OCI-M1 (cell line): ENCODE measurements at regions not wholly inside any gene's neighbourhood (a gene's known extent, or its start where the extent isn't known, plus 50 kb on each side); places are given as distances from the start of the nearest gene placed in this dataset.
A peak's percentile ranks its signal among the peaks of the same experiment; 100 is the strongest.

Experiments used
- DNase-seq: peaks from one replicate; lab custom pipeline; 2025; lab: John Stamatoyannopoulos, UW

- no peak for DNase-seq
These were observed 72.7 kb upstream of the AKAP13 start for GRCh38 chr15:85307687-85308045.

- DNase-seq = no peak
These were observed 68.8 kb upstream of the AKAP13 start for GRCh38 chr15:85311647-85312046.

- DNase-seq = no peak
These were observed 67.9 kb upstream of the AKAP13 start for GRCh38 chr15:85312486-85312885.

- no peak for DNase-seq
These were observed 67.5 kb upstream of the AKAP13 start for GRCh38 chr15:85312929-85313331.

- DNase-seq = no peak
These were observed 67.1 kb upstream of the AKAP13 start for GRCh38 chr15:85313339-85313738.

DNA sequence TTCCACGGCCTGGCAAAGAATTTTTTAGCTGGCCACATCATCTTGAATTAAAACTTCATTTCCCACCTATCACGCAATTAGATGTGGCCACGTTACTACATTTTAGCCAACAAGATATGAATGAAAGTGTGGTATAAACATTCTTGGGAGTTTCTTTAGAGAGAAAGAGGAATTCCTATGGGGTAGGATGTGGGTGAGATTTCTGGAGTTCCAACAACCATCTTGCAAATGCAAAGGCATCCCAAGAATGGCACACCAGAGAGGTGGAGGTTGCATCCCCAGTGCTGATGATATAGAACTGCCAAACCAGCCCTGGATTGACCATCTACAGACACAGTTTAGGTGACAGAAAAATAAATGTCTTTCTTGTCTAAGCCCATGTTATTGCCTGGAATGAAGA lies 66.3 kb upstream of the AKAP13 start:
- DNase-seq = no peak

GRCh38 chr15:85314633-85315032 lies 65.8 kb upstream of the AKAP13 start:
- DNase-seq = no peak

DNA sequence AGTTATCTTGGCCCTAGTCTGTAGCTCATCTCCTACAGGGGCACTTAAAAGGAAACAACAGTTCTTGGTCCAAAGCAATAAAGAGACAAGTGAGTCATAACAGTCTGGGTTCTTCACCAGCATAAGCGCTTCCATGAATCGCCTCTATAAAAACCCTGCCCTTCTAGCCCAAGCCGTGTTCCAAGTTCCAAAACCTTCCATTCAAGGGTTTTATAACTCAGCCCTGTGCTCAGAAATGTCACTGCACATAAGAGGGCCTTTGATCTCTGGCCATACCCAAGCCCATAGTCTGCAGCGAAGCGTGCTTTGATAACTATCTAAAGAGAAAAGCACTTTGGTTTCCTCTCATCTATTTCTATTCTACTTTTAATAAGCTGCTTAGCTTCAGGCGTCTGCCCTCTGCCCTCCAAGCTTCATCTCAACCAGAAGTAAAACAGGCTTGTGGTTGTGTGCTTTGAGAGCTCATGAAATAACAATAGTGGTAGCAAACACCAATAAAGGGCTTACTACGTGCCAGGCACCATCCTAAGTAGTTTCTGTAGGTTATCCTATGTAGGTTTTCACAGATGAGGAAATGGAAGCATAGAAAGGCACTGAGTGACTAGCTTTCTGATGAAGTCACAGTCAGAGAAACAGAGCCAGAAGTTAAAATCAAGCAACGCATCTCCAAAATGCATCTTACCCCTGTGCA lies 64.0 kb upstream of the AKAP13 start:
- no peak for DNase-seq

- no peak for DNase-seq
These were observed 62.2 kb upstream of the AKAP13 start for GRCh38 chr15:85318048-85318731.

DNA sequence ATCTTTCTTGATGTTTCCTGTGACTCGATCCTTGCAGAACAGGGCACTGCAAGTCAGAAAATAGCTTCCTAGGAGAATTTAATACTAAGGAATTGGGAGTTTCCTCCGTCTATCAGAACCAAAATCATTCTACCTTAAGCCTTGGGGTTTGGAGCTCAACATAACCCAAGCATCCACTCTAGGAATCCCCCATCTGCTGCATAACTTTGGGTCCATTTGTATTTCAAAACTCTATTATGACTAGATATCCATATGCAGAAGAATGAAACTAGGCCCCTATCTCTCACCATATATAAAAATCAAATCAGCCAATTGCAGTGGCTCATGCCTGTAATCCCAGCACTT lies 61.7 kb upstream of the AKAP13 start:
- no peak for DNase-seq

- no peak for DNase-seq
These were observed 56.2 kb upstream of the AKAP13 start for GRCh38 chr15:85324202-85324601.

DNA sequence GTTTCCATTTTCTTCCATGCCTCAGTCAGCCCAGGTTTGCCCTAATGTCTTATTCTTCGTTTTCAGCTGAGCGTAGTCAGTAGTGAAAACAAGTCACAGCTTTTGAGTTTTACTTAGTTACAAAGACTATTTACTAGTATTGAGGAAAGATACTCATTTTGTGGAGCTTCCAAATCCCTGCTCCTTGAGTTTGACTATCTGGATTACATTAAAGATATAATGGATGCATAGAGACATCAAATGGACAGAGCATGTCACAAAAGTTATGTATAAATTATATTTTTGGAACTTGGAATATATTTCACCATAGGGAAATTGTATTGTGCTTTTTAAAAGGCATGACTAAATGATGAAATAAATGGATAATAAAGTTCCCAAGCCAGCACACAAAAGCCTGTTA lies 54.6 kb upstream of the AKAP13 start:
- no peak for DNase-seq

GRCh38 chr15:85326291-85326690 lies 54.1 kb upstream of the AKAP13 start:
- no peak for DNase-seq

DNA sequence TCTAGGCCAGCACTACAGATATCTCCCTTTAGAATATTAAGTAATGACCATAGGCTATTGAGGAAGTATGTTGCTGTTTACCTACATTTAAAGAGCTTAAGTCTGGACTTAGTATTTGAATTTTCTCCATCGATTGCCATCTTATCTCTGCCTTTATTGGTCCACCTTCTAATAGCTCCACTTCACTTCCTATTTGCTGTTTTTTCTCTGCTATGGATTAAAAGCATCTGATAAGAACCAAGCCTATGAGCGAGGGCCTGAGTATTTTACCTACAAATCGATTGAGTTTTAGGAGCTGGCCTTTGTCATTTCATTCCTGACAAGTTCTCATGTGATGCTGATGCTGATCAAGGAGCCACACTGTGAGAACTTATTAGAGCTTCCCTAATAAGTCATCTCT lies 52.6 kb upstream of the AKAP13 start:
- DNase-seq = no peak

GRCh38 chr15:85329561-85330422 lies 50.6 kb upstream of the AKAP13 start:
- peak; percentile 76 for DNase-seq
